Neural cell (in vitro differentiated cells): ENCODE measurements at regions not wholly inside any gene's neighbourhood (a gene's known extent, or its start where the extent isn't known, plus 50 kb on each side); places are given as distances from the start of the nearest gene placed in this dataset.

Experiments used
- H2AFZ ChIP-seq: fragments of 200-600, 300-800 bp; sonication (generic), shearing (Covaris generic); 2 replicates; pipeline ENCODE4 v1.6.0; 2014; ENCODE audit warnings: low read depth, mild to moderate bottlenecking, antibody characterized with exemption, low read length, moderate library complexity
- H3F3A ChIP-seq: fragments of 200-600 bp; shearing (Covaris generic); 2 replicates; pipeline ENCODE4 v1.6.1; 2016; ENCODE audit warnings: mild to moderate bottlenecking, moderate library complexity, mixed read lengths, antibody characterized with exemption, low read length; ENCODE audit not compliant: insufficient read depth, poor library complexity, severe bottlenecking
- H3K27ac ChIP-seq: fragments of 200-600, 300-800 bp; sonication (generic), shearing (Covaris generic); 2 replicates; pipeline ENCODE4 v1.5.1; 2014; ENCODE audit warnings: mild to moderate bottlenecking, low read length, moderate library complexity
- H3K27me3 ChIP-seq: fragments of 300-800, 200-600 bp; sonication (generic), shearing (Covaris generic); 2 replicates; pipeline ENCODE4 v1.6.0; 2014; ENCODE audit warnings: mild to moderate bottlenecking, low read depth, low read length, moderate library complexity; ENCODE audit not compliant: insufficient read depth
- H3K36me3 ChIP-seq: fragments of 300-800, 200-600 bp; sonication (generic), shearing (Covaris generic); 2 replicates; pipeline ENCODE4 v1.5.1; 2014; ENCODE audit warnings: mild to moderate bottlenecking, antibody characterized with exemption, low read length, moderate library complexity; ENCODE audit not compliant: insufficient read depth
- H3K4me2 ChIP-seq: fragments of 300-800, 200-600 bp; sonication (generic), shearing (Covaris generic); 2 replicates; pipeline ENCODE4 v1.6.0; 2014; ENCODE audit warnings: mild to moderate bottlenecking, low read length
- H3K4me3 ChIP-seq: fragments of 300-800, 200-600 bp; sonication (generic), shearing (Covaris generic); 2 replicates; pipeline ENCODE4 v1.5.1; 2014; ENCODE audit warnings: mild to moderate bottlenecking, low read length, moderate library complexity
- H3K79me2 ChIP-seq: fragments of 200-600 bp; shearing (Covaris generic); replicated peaks from 2 replicates; pipeline ENCODE4 v1.6.0; 2014; ENCODE audit warnings: mild to moderate bottlenecking, low read length, moderate library complexity; ENCODE audit not compliant: insufficient read depth
- H3K9ac ChIP-seq: fragments of 300-800, 200-600 bp; sonication (generic), shearing (Covaris generic); 2 replicates; pipeline ENCODE4 v1.6.1; 2016; ENCODE audit warnings: mild to moderate bottlenecking, low read length, mixed read lengths
- H3K9me2 ChIP-seq: fragments of 200-600 bp; shearing (Covaris generic); 2 replicates; pipeline ENCODE4 v1.6.1; 2016; ENCODE audit warnings: mild to moderate bottlenecking, low read length, mixed read lengths; ENCODE audit not compliant: insufficient read depth
- H3K9me3 ChIP-seq: fragments of 200-600, 300-800 bp; sonication (generic), shearing (Covaris generic); 2 replicates; pipeline ENCODE4 v1.6.1; 2016; ENCODE audit warnings: mild to moderate bottlenecking, mixed run types, low read length, moderate library complexity, mixed read lengths
- H4K20me1 ChIP-seq: fragments of 200-600 bp; shearing (Covaris generic); 2 replicates; pipeline ENCODE4 v1.6.1; 2016; ENCODE audit warnings: mild to moderate bottlenecking, mixed run types; ENCODE audit not compliant: insufficient read depth
- EP300 ChIP-seq: fragments of 450-650 bp; conservative IDR thresholded peaks from 2 replicates; pipeline ENCODE4 v1.6.1; 2014; ENCODE audit warnings: antibody characterized with exemption, mild to moderate bottlenecking, moderate library complexity; ENCODE audit not compliant: poor library complexity, severe bottlenecking
- EZH2 ChIP-seq: fragments of 200-600, 300-800 bp; shearing (Covaris generic), sonication (generic); IDR thresholded peaks from 2 replicates; pipeline ENCODE4 v1.6.1; 2014; ENCODE audit warnings: antibody characterized with exemption, low read length, borderline replicate concordance, mild to moderate bottlenecking; ENCODE audit not compliant: insufficient read depth, poor library complexity, severe bottlenecking
- MXI1 ChIP-seq: fragments of 450-650 bp; conservative IDR thresholded peaks from 2 replicates; pipeline ENCODE4 v1.6.1; 2014; ENCODE audit warnings: antibody characterized with exemption, mild to moderate bottlenecking; ENCODE audit not compliant: poor library complexity, severe bottlenecking
- POLR2AphosphoS5 ChIP-seq: IDR thresholded peaks from 2 replicates; pipeline ENCODE4 v1.6.1; 2012
- RAD21 ChIP-seq: fragments of 450-650 bp; conservative IDR thresholded peaks from 2 replicates; pipeline ENCODE4 v1.6.1; 2014; ENCODE audit warnings: antibody characterized with exemption, mild to moderate bottlenecking, moderate library complexity
- REST ChIP-seq: IDR thresholded peaks from 2 replicates; pipeline ENCODE4 v1.6.1; 2012; ENCODE audit warnings: borderline replicate concordance
- SMC3 ChIP-seq: fragments of 450-650 bp; conservative IDR thresholded peaks from 2 replicates; pipeline ENCODE4 v1.6.1; 2014; ENCODE audit warnings: antibody characterized with exemption, mild to moderate bottlenecking, moderate library complexity; ENCODE audit not compliant: poor library complexity
- TAF1 ChIP-seq: IDR thresholded peaks from 2 replicates; pipeline ENCODE4 v1.6.1; 2012; ENCODE audit warnings: low read depth
- TF ChIP-seq, protein P1 (sequence below): fragments of 450-650 bp; IDR thresholded peaks from 2 replicates; pipeline ENCODE4 v1.5.1; 2014; ENCODE audit warnings: antibody characterized with exemption, mild to moderate bottlenecking, moderate library complexity; ENCODE audit not compliant: poor library complexity, severe bottlenecking

DNA sequence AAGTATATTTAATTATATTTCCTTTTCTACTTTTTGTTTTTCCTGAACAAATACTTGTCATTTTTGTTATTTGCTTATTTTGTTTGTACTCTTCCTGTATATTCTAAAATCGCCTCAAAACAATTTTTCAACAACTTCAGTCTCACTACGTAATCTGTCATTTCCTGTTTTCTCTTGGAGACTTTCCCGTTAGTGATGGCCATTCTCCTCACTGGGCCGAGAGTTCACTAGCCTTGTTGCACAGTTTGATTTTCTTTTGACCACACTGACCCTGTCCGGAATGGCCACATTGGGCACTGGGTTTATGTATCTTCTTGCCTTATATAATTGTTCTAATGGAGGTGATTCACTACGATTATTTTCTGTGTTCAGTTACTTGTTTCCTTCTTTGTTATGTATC lies 726.1 kb downstream of the FAM181B start:
- Histone ChIP-seq H3K9me2 (no peaks in the 10 kb centered on the region), H3K9me3 (no peaks in the 10 kb centered on the region), H3K4me2 (no peak overlapping the region), H4K20me1 (no peaks in the 10 kb centered on the region), H3F3A (no peaks in the 10 kb centered on the region), H3K79me2 (no peaks in the 10 kb centered on the region), H2AFZ (no peak overlapping the region), H3K27me3 (no peaks in the 10 kb centered on the region), H3K27ac (no peak overlapping the region), H3K36me3 (no peaks in the 10 kb centered on the region), H3K9ac (no peak overlapping the region), H3K4me3 (no peak overlapping the region)
- TF ChIP-seq TAF1 (no peak), EP300 (no peak), EZH2 (no peak), MXI1 (no peak), RAD21 (no peak), SMC3 (no peak), REST (no peak), POLR2AphosphoS5 (no peak)
- TF ChIP-seq, protein P1, sequence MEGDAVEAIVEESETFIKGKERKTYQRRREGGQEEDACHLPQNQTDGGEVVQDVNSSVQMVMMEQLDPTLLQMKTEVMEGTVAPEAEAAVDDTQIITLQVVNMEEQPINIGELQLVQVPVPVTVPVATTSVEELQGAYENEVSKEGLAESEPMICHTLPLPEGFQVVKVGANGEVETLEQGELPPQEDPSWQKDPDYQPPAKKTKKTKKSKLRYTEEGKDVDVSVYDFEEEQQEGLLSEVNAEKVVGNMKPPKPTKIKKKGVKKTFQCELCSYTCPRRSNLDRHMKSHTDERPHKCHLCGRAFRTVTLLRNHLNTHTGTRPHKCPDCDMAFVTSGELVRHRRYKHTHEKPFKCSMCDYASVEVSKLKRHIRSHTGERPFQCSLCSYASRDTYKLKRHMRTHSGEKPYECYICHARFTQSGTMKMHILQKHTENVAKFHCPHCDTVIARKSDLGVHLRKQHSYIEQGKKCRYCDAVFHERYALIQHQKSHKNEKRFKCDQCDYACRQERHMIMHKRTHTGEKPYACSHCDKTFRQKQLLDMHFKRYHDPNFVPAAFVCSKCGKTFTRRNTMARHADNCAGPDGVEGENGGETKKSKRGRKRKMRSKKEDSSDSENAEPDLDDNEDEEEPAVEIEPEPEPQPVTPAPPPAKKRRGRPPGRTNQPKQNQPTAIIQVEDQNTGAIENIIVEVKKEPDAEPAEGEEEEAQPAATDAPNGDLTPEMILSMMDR, result no peak

GRCh38 chr11:82004537-82005213 lies 729.0 kb downstream of the FAM181B start:
- no peaks in the 10 kb centered on the region for H3K9me3 ChIP-seq
- H3F3A ChIP-seq, result no peaks in the 10 kb centered on the region
- TF ChIP-seq SMC3 (no peak), MXI1 (no peak), POLR2AphosphoS5 (no peak), TAF1 (no peak)
- H3K27ac ChIP-seq, result no peak overlapping the region
- H3K9me2 ChIP-seq, result no peaks in the 10 kb centered on the region
- H3K36me3 ChIP-seq, result no peaks in the 10 kb centered on the region
- H3K9ac ChIP-seq, result no peak overlapping the region
- no peaks in the 10 kb centered on the region for H4K20me1 ChIP-seq
- no peaks in the 10 kb centered on the region for H3K79me2 ChIP-seq
- no peak overlapping the region for H3K4me2 ChIP-seq
- H2AFZ ChIP-seq, result no peak overlapping the region
- no peaks in the 10 kb centered on the region for H3K27me3 ChIP-seq
- no peak overlapping the region for H3K4me3 ChIP-seq
